ENCODE measurements at regions not wholly inside any gene's neighbourhood (a gene's known extent, or its start where the extent isn't known, plus 50 kb on each side); places are given as distances from the start of the nearest gene placed in this dataset.

- no peak for TF ChIP-seq POLR2A (IDR thresholded peaks at IDR 0.05)
- TF ChIP-seq POLR2AphosphoS5 (IDR thresholded peaks at IDR 0.05; ENCODE audit: insufficient read depth in 1 of 2, low read depth in 1 of 2) = no peak
- no peak for TF ChIP-seq CTCF (IDR thresholded peaks at IDR 0.05)
Observed at GRCh38 chr6:103854059-103854458, 1005.7 kb downstream of the HACE1 start.
